ENCODE measurements at regions not wholly inside any gene's neighbourhood (a gene's known extent, or its start where the extent isn't known, plus 50 kb on each side); places are given as distances from the start of the nearest gene placed in this dataset.

DNA sequence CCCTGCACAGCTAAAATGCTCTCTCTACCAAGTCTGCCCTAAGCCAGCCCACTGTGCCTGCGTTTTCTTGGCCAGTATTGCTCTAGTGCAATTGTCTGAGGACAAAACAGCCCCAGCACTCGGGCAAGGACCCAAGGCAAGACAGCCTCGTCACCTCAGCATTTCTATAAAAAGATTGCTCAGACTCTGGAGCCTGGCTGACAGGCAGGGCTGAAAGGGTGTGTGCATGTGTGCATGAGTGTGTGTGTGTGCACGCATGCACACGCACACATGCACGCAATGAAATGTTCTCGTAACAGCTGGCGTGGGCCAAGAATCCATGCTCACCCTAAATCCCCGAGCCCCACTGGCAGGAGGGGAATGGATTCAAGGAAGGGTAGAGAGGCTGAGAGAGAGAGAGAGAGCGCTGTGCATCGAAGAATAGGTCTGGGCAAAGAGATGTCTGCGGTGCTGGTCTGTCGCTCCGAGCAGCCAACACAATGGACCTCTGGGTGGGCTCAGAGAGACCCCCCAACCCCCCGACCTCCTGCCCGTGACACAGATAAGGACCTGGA is 579.2 kb downstream of the BCOR start:
- no peak for DNase-seq

DNA sequence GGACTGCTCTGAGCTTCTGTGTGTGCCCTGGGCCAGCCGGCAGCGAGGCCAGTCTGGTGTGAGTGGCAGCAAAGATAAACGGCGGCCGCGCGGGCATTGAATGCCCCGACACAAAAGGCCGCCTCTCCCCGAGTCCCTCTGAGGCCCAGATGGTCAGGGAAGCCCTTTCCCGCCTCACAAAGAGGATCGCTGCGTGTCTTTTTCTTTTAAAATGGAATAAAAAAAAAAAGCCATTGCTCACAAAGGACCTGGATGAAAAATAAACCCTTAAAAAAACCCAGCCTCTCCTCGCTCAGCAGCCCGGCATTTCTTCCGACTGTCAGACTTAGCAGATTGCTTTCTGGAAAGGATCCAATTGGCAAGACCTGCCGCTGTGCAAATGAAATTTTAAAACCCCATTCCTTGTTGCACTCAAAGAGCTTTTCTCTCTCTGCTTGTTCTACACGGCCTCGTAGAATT is 578.7 kb downstream of the BCOR start:
- DNase-seq: no peak

DNA sequence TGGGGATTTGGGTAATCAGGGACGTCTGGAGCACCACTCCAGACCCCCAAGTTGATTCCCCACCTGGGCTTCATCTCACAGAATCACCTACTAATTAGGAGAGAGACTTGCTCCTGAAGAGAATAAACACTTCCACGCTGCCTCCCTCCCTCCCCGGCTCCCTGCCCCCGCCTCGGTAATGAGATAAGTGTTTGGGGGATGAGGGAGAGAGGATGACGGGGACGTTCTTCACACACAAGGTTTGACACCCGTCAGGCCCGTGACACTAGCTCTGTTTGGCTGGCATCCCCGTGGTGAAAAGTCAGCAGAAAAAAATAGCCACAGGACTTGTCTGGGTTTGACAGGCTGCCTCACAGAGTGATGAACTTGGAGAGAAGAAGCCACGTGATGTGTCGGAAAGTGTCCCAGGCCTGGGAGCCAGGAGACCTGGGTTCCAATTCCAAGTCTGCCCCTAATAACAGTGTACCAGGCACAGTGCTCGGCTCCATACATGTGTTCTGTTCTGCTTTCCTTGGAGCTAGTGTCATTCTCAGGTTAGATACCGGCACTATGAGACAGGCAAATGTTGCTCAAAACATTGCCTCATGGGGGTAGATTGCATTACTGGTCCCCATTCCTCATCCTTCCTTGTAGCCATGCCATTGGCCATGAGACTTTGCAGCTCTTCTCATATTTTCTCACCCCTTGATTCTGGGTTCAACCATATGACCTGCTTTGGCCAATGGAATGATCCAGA is 578.0 kb downstream of the BCOR start:
- no peak for DNase-seq

DNA sequence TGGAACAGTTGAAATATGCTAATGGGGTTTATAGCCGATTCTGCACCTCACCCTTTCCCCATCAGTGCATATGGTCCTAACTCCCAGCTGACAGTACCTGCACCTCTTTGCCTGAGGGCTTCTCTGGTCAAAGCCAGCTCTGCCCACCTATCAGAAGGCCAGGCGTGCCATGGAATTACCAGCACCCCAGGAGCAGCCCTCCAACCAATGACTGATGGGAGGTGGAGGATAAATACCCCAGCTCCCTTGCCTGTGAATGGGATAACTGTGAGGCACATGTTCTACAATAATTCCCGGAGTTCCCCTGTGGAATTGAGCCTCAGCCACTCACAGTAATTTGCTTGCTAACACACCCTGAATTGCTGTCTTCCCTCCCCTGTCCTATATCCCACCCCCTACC is 572.0 kb downstream of the BCOR start:
- no peak for DNase-seq

DNA sequence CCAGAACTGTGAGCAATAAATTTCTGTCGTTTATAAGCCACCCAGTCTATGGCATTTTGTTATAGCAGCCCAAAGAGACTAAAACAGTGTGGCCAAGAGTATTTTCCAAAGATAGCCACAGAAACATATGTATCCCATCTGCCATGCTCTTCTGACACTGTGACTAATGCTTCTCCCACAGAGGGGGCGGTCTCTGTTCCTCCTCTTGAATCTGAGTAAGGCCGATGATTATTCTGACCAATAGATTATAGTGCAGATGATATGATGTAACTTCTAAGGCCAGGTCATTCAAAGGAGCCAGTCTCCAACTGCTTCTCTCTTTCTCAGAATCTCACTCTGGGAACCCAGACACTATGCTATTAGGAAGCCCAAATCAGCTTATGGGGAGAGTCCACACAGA is 570.7 kb downstream of the BCOR start:
- no peak for DNase-seq

DNA sequence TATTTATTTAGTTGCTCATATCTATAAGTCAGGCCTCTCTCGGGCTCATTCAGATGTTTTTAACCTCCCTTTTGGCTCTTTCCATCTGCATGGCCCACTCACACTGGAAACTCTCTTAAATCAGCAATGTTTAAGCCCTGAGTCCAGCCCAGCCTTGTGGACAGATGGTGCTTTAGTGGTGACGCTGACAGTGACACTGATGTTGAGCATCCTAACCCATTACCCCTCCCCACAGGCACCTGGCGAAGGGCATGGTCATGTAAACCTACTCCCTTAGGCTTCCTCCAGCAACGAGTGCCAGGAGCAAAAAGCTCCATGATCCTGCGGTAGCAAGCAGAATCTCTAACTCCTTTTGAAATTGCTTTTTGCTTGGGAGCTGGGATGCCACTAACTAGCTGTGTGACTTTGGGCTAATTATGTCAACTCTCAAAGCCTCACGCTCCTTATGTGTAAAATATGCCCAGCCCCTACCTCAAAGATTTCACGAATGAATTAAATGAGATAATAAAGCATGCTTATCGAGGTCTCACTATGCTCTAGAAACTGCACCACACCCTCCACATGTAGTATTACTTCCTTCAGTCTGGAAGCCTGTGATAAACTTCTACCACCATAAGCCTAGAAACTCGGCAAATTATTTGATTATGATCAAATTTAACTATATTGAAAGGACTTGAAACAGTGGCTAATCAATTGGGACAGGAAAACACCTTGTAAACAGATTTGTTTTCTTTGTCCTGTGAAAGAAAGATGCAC is 569.4 kb downstream of the BCOR start:
- DNase-seq: no peak

DNA sequence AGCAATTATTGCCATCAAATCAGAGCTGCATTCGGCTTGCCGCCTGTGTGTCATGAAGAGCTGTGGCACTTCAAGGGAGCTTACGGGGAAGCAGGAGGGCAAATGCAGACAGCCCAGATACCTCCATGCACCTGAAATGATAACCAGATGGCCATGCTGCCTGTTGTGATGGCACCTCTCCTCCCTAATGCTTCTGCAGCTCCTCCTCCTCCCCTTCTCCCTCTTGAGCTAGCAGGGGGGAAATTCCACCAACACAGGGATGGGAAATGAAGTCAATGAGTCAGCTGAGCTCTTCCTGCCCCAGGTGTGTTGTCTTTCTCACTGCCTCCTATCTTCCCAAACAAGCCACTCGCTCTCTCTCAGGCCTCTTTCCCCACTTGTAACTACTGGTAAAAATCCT is 565.0 kb downstream of the BCOR start:
- no peak for DNase-seq

DNA sequence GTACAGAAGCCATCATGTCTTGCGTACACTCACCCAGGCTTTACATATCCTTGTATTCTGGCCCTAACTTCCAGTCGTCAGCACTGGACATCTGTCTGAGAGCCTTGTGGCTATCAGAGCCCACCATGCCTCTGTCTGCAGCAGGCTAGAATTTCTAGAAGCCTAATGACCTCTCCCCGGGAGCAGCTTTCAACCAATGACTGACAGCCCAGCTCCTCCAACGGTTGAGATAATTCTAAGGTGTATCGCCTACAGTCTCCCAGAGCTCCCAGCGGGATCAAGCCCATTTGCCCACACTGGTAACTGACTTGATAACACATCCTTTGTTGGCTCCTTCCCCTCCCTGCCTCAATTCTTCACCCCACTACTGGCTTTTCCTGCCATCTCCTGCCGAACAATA is 562.8 kb downstream of the BCOR start:
- DNase-seq: no peak

DNA sequence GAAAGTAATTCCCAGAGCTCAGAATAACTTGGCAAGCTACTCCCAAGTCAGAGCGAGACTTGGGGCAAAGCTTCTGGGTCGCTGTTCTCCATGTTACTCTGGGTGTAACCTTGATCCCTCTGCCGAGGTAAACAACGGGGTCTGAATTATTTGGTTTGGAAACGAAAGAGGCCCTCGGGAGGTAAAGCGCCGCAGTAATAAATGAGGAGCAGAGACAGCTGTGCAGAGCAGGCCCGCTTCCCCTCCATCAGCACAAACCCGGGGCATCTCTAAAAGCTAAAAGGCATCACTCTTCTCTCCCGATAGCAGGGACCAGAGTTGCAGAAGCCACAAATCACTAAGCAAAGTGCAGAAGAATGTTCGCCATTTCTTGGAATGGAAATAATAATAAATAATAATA is 561.5 kb downstream of the BCOR start:
- no peak for DNase-seq

DNA sequence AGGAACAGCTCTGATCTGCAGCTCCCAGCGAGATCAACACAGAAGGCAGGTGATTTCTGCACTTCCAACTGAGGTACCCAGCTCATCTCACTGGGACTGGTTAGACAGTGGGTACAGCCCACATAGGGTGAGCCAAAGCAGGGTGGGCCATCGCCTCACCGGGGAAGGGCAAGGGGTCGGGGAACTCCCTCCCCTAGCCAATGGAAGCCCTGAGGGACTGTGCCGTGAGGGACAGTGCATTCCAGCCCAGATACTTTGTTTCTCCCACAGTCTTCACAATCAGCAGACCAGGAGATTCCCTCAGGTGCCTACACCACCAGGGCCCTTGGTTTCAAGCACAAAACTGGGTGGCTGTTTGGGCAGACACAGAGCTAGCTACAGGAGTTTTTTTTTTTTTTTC is 555.9 kb downstream of the BCOR start:
- DNase-seq: no peak

DNA sequence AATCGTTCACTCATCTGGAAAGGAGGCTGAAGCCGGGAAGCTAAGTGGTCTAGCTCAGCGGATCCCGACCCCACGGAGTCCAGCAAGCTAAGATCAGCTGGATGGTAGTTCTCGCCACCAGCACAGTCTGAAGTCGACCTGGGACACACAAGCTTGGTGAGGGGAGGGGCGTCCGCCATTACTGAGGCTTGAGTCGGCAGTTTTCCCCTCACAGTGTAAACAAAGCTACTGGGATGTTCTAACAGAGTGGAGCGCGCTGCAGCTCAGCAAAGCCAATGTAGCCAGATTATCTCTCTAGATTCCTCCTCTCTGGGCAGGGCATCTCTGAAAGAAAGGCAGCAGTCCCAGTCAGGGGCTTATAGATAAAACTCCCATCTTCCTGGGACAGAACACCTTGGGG is 555.4 kb downstream of the BCOR start:
- DNase-seq: no peak

DNA sequence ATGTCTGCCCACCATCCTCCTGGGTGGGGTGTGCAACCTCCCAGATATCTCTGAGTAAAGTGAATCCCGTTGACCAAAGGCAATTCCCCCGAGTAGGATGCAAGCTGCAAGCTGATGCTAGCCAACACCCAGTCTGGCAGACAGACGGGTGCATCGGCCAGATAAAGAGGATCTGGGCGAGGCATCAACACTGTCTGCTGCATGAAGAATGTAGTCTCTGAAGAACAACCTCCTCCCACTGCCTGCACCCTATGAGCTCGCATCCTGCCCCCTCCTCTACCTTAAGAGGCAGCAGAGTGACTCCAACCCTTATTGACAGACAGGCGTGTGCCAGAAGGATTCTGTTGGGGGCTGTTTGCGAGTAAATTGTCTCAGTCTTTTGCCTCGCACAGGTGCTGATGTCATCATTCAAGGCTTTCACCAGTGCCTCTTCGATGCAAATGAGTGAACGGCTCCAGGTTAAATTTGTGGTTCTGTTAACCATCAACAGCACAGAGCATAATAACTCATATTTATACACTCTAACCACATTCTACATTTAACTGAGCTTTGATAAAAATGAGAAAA is 546.9 kb downstream of the BCOR start:
- no peak for DNase-seq

DNA sequence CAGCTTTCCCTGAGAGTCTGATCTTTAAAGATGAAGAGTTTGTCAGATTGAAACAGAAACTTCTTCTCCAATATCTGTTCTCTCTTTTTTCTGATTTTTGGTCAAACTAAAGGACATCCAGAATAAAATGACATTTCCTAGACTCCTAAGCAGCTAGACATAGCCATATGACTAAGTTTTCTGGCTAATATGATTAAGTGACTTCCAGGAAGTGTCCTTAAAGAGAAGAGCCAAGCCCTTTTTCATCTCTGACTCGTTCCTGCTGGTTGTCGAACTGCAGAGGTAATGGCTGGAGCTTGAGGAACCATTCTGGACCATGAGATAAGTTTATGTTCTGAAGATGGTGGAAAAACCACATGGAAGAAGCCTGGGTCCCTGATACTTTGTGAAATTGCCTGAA is 546.0 kb downstream of the BCOR start:
- DNase-seq: no peak

DNA sequence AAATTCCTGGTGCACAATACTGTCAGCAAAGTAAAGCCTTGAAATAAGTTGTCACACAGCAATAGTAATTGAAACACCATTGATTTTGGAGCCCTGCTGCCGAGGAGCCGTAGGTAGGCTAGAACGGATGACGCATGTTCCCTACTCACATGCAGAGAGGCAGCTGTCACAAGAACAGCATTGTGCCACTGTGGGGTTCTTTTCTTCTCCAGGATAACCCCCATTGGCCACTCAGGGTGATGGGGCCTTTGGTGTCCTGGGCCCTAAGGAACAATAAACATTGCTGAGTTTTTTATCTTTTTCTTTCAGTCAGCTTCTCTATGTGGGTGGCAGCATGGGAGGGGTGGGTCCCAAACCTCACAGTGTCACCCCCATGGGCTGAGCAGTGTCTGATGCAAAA is 542.3 kb downstream of the BCOR start:
- no peak for DNase-seq

DNA sequence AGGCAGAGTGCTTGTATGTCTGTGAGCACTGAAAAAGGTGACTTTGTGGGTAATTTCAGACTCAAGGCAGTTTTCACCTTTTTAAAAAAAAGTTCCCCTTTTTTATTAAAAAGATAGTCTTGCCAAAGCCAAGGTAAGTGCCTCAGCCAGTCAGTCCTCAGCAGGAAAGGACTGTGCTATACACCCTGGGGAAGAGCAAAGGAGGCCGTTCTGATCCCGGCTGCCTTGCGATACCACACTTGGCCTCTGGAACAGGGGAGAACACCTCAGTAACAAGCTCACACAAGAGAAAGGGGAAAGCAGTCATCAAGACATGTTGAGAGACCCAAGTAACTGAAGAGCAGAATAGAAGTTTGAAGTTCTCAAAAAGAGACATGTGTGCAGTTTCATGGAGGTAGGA is 541.7 kb downstream of the BCOR start:
- DNase-seq: no peak

DNA sequence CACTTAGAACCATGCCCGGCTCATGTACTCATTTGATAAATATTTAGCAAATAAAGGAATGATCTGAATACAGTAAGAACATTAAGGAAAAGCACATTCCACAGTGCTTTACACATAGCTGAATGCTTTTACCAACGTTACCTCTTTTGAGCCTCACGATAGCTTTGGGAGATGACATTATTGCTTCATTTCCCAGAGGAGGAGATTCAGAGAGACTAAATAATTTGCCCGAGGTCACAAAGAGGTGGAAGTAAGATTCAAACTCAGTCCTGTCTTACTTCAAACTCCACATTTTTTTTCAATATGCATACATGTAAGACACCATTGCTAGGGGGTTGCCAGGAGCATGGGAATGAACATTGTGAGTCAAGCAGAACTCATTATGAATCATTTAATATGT is 538.5 kb downstream of the BCOR start:
- no peak for DNase-seq

DNA sequence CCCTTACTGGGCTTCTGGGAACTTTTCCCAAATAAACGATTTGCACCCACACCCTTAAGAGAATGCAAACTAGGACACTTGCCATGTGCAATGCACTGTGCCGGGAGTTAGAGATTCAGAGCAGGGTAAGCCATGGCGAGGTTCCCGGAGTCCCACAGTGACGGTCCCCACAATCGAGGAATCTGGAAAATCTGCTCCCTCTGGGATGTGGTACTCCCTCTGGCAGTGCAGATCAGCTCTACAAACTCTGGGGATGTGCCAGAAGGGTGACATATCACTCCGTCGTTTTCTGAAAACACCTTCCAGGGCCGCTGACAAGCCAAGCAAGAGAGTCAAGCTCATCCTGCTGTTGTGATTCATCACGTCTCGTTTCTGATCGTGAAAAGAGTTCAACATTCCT is 537.5 kb downstream of the BCOR start:
- no peak for DNase-seq

DNA sequence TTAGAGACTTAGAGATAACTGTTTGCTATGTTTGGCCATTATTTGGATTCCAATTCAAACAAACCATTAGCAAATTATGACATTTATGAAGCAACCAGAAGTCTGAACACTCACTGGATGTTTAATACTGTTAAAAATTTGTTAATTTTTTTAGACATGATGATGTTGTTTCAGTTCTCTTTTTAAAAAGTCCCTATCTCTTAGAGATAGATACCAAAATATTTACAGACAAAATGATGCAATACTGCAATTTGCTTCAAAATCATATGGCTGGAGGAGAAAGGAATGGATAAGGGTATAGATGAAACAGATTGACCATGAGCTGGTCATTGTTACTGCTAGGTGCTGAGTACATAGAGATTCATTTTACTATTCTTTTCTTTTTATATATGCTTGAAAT is 534.6 kb downstream of the BCOR start:
- no peak for DNase-seq

DNA sequence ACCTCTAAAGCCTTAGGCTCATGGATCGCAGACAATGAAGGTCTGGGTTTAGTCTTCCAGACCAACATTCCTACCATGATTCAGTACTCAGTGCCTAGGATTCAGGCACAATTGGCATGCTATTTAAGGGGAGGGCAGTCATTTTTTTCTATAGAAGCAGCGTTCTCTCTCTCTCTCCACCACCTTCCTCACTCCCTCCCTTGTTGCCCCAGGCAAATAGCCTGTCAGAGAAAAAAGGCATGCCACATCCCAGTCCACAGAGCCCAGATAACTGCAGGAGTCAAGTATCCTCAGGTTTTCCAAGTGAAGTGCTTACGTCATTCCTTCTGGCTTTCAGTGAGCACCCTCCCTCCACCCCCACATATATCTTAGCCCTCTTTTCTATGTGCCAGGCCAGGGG is 533.0 kb downstream of the BCOR start:
- no peak for DNase-seq

DNA sequence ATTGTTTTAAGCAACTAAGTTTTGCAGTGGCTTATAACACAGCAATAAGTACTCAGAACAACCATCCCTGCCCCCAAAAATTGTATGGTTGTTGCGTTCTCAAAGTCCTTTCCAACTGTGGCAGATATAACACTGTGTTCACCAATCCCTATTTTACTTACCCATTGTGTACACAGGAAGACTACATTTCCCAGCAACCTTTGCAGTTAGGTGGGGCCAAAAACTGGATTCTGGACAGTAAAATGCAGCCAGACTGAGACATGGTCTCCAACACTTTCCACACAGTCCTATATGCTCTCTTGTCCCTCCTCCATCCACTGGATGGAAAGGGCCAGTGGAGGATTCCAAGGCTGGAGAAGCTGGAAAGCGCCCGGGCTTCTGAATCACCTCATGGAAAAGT is 523.6 kb downstream of the BCOR start:
- no peak for DNase-seq

DNA sequence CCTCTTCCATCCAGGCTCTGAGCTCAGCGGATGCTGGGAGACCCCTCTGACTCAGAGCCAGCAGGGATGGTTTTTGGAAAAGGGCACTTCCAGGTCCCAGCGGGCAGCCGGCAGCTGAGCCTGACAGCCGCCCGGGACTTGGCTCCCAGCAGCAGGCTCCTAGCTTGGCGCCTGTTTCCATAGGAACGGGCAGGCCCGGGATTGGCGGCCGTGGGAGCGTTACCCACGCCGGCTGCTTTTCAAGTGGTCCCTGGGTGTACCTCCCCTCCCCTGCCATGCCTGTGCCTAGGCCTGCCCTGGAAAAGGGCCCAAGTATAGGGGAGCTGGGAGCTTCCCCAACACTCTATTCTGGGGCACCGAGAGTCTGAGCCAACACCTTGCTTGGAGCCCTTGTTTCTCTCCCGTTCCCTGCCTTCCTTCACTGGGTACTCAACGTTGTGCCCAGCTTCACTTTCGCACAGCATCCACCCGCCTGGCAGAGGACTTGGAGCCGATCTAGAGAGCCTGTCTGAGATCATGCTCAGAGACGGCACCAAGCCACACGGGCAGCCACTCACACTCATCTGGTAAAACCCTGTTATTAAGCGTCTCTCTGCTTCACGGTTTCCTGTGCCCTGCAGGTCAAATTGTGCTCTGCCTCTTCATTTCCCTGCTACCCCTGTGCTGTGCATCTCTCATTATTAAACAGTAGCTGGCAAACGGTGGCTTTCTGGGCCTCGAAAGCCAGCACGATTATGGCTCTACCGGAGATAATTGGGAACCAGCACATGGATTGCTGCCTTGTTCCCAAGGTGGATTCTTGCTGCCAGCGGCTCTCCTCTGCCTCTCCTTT is 521.5 kb downstream of the BCOR start:
- DNase-seq: no peak

DNA sequence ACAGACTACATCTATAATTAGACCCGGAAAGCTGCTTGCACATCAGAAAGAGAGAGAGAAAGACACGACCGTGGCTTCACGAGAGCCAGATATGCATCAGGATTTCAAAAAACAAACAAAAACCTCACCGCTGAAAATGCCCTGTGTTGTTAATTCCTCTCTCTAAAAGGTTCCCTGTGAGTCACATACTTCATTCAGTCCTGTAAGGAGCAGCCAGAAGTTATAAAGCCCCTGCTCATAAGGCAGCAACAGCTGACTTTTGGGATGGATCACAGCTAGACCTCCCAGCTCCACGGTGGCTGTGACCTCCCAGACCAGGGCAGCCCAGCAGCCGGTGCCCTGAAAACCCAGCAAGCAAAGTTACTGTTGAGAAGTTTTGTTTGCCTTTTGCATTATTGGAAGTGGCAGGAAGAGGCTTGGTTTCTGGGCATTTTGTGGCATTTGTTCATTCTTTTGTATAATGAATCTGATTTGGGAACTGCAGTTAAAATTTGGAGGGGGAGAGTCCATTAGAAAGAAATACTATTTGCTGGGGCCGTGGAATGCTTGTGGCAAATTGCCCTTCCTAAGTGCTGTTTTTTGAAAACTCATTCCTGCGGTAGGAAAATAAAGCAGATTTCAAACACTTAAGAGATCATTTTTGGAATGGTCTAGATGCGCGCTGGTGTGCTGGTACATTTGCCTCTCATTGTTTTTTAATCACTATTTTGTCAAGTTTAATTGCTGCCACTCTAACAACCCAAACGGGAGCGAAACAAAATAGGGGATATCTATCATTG is 520.4 kb downstream of the BCOR start:
- no peak for DNase-seq
